ENCODE measurements at regions not wholly inside any gene's neighbourhood (a gene's known extent, or its start where the extent isn't known, plus 50 kb on each side); places are given as distances from the start of the nearest gene placed in this dataset.

- Histone ChIP-seq H3K4me2 (ENCODE audit: insufficient read depth, low read length) (no peak overlapping the region), H3K36me3 (ENCODE audit: control insufficient read depth, insufficient read depth, low read length) (no peaks in the 10 kb centered on the region), H3K79me2 (ENCODE audit: control insufficient read depth, insufficient read depth, low read length) (no peaks in the 10 kb centered on the region), H2AFZ (ENCODE audit: low read depth, low read length) (no peak overlapping the region), H3K9ac (ENCODE audit: insufficient read depth in 1 of 2, low read depth in 2 of 2, low read length in 2 of 2) (no peak overlapping the region), H3K9me3 (replicated peaks; ENCODE audit: control insufficient read depth, insufficient read depth, low read depth, low read length) (no peaks in the 10 kb centered on the region), H3K4me1 (replicated peaks in 1 of 2; ENCODE audit: control insufficient read depth in 2 of 2, insufficient read depth in 2 of 2, low read length in 2 of 2) (no peaks in the 10 kb centered on the region), H4K20me1 (replicated peaks; ENCODE audit: control insufficient read depth, insufficient read depth, low read length) (no peaks in the 10 kb centered on the region; the same call in 1 of the 2 replicates), H3K27me3 (ENCODE audit: control insufficient read depth in 2 of 2, insufficient read depth in 2 of 2, low read length in 2 of 2) (peaks cover 3 to 49% of the 10 kb centered on the region in 2 experiments; a peak in 4 of 5 replicates), H3K9me1 (ENCODE audit: control insufficient read depth, insufficient read depth, low read length) (no peaks in the 10 kb centered on the region), H3K4me3 (no peak overlapping the region), H3K27ac (ENCODE audit: extremely low read depth, low read depth, low read length) (no peak overlapping the region)
- no TSS peak for BruUV-seq (replicated peaks)
- ATAC-seq (no peak), DNase-seq (ENCODE audit: extremely low read depth in 1 of 4, low spot score in 3 of 4) (no peak), FAIRE-seq (no peak)
- intact Hi-C loops (cut with micrococcal nuclease) (no loop called here), in situ Hi-C loops (cut with MboI) (no loop called here)
- ChIA-PET POLR2A (no interaction called here), CTCF (ENCODE audit: low intra/inter-chr PET ratio) (no interaction called here)
- WGBS (ENCODE audit: insufficient coverage, low coverage, missing lambda C conversion rate) = 1% methylated on average over 17 of the region's 17 CpGs
- TF ChIP-seq TBP (optimal IDR thresholded peaks at IDR 0.05; ENCODE audit: low read depth, low read length) (no peak), STAT6 (CRISPR knock-in tag; IDR thresholded peaks at IDR 0.05) (no peak), RFX1 (IDR thresholded peaks at IDR 0.05) (no peak), TRIM25 (IDR thresholded peaks at IDR 0.05; ENCODE audit: borderline replicate concordance) (no peak), HNRNPK (IDR thresholded peaks at IDR 0.05; ENCODE audit: low read depth, low read length, poor library complexity, severe bottlenecking) (no peak), ZNF212 (CRISPR knock-in tag; IDR thresholded peaks at IDR 0.05) (no peak), ZNF79 (CRISPR knock-in tag; IDR thresholded peaks at IDR 0.05; ENCODE audit: low read depth) (no peak), HMGXB4 (CRISPR knock-in tag; IDR thresholded peaks at IDR 0.05) (no peak), TAF15 (IDR thresholded peaks at IDR 0.05; ENCODE audit: low read depth, low read length) (no peak), RERE (CRISPR knock-in tag; IDR thresholded peaks at IDR 0.05; ENCODE audit: borderline replicate concordance) (no peak)
Observed at GRCh38 chr9:126159430-126160060, 167.1 kb upstream of the MVB12B start.

Data from K562 (cell line).